ENCODE measurements at regions not wholly inside any gene's neighbourhood (a gene's known extent, or its start where the extent isn't known, plus 50 kb on each side); places are given as distances from the start of the nearest gene placed in this dataset.

DNA sequence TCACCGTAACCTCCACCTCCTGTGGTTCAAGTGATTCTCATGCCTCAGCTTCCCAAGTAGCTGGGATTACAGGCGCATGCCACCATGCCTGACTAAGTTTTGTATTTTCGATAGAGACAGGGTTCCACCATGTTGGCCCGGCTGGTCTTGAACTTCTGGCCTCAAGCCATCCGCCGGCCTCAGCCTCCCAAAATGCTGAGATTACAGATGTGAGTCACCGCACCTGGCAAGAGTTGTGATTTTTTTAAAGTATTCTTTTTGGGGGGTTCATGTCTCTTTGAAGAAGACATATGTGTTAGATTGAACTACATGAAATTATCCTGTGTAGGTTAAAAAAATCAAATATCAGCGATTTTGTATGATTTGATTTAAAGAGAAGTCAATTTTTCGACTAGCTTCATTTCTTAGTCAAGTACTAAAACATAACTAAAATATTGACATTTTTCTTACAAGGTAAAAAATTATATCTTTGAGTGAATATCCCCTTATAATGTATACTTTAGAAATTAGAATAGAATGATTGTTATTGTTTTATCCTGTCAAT lies 60.3 kb upstream of the ANTXR2 start:
- peaks cover 0 to 8% (median under 1%) of the 10 kb centered on the region in 3 donors for H3K4me1 Mint-ChIP-seq
- H3K4me3 Mint-ChIP-seq = no peak overlapping the region
- H3K27ac Mint-ChIP-seq = no peak overlapping the region
- H3K27me3 Mint-ChIP-seq = no peaks in the 10 kb centered on the region
- DNase-seq (no peak), ATAC-seq (ENCODE audit: low read depth in 2 of 2) (no peak)
- H3K9me3 Mint-ChIP-seq = no peaks in the 10 kb centered on the region
- no peaks in the 10 kb centered on the region for H3K36me3 Mint-ChIP-seq

DNA sequence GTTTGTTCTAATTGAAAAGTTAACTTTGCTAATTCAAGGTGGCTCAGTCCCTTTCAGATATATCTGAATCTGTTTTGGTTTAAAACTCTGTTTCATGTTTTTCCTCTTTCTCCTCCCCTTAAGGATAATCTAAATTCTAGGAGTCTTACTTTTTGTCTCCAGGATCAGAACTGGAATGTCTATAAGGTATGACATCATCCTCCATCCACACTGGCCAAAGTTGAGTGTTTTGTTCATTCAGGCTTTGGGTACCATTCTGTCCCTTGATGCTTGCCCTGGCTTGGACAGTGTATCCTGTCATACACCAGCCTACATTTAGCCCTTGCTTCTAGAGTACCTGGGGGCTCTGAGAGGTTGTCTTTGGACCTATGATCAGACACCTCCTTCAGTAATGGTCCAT lies 56.8 kb upstream of the ANTXR2 start:
- DNase-seq (no peak), ATAC-seq (ENCODE audit: low read depth in 2 of 2) (no peak)
- H3K4me1 Mint-ChIP-seq = peaks cover 8 to 18% (median 13%) of the 10 kb centered on the region in 3 donors
- no peak overlapping the region for H3K27ac Mint-ChIP-seq
- H3K9me3 Mint-ChIP-seq = no peaks in the 10 kb centered on the region
- H3K27me3 Mint-ChIP-seq = no peaks in the 10 kb centered on the region
- H3K36me3 Mint-ChIP-seq = no peaks in the 10 kb centered on the region
- no peak overlapping the region for H3K4me3 Mint-ChIP-seq

DNA sequence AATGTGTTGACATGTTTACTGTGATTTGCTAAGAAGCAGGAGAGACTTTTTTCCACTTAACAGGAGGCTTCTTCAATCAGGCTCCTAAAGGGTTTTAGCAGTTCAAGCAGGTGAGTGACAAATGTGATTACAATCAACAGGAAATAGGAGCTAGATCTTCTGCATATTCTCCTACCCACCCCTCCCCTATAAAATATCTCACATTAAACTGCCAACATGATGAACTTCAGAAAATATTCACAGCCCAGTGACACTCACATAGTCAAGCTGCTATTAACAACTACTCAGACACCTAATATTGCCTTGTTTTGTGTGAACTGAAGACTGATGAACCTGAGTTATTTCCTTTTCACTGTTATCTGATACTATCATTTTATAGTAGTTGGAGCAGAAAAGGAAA lies 55.9 kb upstream of the ANTXR2 start:
- DNase-seq (no peak), ATAC-seq (ENCODE audit: low read depth in 2 of 2) (no peak)
- H3K4me3 Mint-ChIP-seq = no peak overlapping the region
- H3K36me3 Mint-ChIP-seq = no peaks in the 10 kb centered on the region
- H3K4me1 Mint-ChIP-seq = peaks cover 8 to 18% (median 13%) of the 10 kb centered on the region in 3 donors
- H3K9me3 Mint-ChIP-seq = no peaks in the 10 kb centered on the region
- no peak overlapping the region for H3K27ac Mint-ChIP-seq
- H3K27me3 Mint-ChIP-seq = no peaks in the 10 kb centered on the region

DNA sequence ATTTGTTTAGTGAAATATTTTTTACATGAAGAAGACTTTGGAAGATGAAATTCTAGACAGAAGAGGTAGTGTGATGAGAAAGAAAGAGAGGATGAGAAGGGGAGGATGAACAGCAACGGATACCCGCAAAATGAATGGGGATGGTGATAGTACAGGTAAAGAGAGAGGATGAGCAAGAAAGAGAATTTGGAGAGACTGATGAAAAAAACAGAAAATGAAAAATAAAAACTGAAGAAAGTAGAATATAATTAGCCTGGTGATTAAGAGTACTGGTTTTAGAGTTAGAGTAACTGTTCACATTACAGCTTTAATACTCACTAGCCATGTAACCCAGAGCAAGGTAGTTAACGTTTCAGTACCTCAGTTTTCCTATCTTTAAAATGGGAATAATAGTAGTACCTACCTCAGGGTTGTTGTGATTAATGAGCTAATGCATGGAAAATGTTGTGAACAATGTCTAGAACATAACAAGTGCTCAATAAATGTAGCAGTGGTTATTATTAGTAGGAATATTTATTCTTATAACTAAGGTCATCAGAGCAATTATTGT lies 54.9 kb upstream of the ANTXR2 start:
- Mint-ChIP-seq H3K27ac (no peak overlapping the region), H3K27me3 (no peaks in the 10 kb centered on the region), H3K4me3 (peak overlapping the region in 1 of 8 donors; percentile 48), H3K36me3 (no peaks in the 10 kb centered on the region), H3K9me3 (no peaks in the 10 kb centered on the region), H3K4me1 (peaks cover 8 to 18% (median 13%) of the 10 kb centered on the region in 3 donors)
- no peak for ATAC-seq (ENCODE audit: low read depth in 2 of 2)
- no peak for DNase-seq

DNA sequence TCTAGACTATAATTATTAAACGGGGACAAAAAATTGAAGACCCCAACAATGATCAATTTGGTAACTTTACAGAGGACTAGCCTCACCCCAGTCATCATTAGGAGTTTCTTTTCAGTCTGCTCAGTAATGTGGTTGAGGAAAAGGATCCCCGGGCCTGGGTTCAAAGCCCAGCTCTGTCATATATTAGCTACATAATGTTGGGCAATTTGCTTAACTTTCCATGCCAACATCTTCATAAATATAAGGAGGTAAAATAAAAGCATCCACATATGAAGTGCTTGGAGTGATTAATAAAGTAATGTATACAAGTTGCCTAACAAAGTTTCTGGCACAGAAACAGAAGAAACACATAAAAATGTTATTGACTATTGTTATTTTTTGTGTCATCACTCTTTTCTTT lies 53.4 kb upstream of the ANTXR2 start:
- H3K36me3 Mint-ChIP-seq = no peaks in the 10 kb centered on the region
- DNase-seq = no peak
- ATAC-seq (ENCODE audit: low read depth in 2 of 2) = no peak
- H3K27me3 Mint-ChIP-seq = no peaks in the 10 kb centered on the region
- H3K9me3 Mint-ChIP-seq = no peaks in the 10 kb centered on the region
- peaks cover 8 to 18% (median 13%) of the 10 kb centered on the region in 3 donors for H3K4me1 Mint-ChIP-seq
- H3K27ac Mint-ChIP-seq = peak overlapping the region in 2 of 6 donors; percentile 52 to 58
- H3K4me3 Mint-ChIP-seq = no peak overlapping the region

DNA sequence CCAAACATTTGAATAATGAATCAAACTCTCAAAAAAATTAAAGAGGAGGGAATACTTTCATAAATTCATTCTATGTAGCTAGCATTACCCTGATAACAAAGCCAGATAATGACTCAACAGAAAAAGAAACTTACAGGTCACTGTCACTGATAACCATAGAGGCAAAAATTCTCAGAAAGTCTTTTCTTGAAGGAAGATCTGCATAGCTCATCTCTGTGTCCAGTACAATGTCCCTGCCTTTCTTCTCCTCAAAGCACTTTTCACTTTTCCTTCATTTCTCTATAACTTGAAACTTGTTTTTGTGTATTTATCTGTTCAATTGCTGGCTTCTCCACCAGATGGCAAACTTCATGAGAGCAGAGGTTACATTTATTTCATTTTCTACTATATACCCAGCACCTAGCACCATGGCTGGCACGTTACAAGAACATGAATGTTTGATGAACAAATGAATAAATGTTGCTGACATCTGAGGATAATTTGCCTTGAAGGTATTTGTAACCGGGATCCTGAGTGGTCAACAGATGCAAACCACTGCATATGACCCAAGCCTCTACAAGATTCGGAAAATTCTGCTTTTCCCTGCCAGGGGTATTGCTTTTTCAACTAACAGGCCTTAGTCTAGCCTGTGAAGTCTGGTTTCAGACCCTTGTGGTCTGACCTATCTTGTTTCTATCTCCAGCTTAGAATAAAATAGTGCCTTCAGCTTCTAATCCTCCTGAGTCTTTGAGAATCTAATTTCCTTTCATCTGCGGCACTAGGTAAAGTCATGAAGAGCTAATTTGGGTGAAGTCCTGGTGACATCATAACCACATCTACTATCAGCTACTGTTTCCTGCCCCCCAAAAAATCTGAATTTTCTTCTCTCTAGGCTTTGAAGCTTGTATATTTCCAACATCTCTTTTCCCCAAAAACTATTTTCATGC lies 52.5 kb upstream of the ANTXR2 start:
- ATAC-seq (ENCODE audit: low read depth in 2 of 2) (peak; percentile 89), DNase-seq (peak; percentile 47)
- Mint-ChIP-seq H3K4me3 (no peak overlapping the region), H3K27ac (peak overlapping the region in 5 of 6 donors; percentile 10 to 80 (median 52)), H3K9me3 (no peaks in the 10 kb centered on the region), H3K27me3 (no peaks in the 10 kb centered on the region), H3K36me3 (no peaks in the 10 kb centered on the region), H3K4me1 (peaks cover 8 to 18% (median 13%) of the 10 kb centered on the region in 3 donors)

DNA sequence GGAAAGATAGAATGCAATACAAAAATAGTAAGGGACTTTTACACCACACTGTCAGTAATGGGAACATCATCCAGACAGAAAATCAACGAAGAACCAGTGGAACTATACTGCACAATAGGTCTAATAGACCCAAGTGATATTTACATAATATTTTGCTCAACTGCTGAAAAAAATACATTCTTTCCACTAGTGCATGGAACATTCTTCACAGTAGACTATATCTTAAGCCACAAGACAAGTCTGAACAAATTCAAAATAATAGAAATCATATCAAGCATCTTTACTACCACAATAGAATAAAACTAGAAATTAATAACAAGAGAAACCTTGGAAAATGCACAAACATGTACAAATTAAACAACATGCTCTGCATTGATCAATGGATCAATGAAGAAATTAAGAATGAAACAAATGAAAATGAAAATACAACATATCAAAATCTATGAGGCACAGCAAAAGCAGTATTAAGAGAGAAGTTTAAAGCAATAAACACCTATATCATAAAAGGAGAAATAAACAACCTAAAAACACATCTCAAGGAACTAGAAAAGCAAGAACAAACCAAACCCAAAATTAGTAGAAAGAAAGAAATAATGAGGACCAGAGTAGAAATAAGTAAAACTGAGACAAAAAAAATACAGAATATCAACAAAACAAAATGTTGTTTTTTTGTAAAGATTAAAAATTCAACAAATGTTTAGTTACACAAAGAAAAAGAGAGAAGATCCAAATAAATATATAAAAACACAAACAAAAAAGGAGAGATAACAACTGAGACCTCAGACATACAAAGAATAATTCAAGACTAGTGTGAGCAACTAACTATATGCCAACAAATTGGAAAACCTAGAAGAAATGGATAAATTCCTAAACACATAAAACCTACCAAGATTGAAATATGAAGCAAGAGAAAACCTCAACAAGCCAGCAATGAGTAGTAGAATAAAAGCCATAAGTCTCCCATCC lies 51.5 kb upstream of the ANTXR2 start:
- Mint-ChIP-seq H3K27ac (peak overlapping the region in 4 of 6 donors; percentile 4 to 79 (median 44)), H3K27me3 (peaks cover 0 to 2% (median 0%) of the 10 kb centered on the region in 3 donors), H3K4me1 (peaks cover 8 to 18% (median 13%) of the 10 kb centered on the region in 3 donors), H3K4me3 (no peak overlapping the region), H3K9me3 (no peaks in the 10 kb centered on the region), H3K36me3 (no peaks in the 10 kb centered on the region)
- ATAC-seq (ENCODE audit: low read depth in 2 of 2) (no peak), DNase-seq (no peak)

Measured in naive B cell (primary cell).